HG03457 (cell line): ENCODE measurements at regions not wholly inside any gene's neighbourhood (a gene's known extent, or its start where the extent isn't known, plus 50 kb on each side); places are given as distances from the start of the nearest gene placed in this dataset.

ENCODE experiments used
- ATAC-seq: cut with Tn5 transposase; IDR thresholded peaks from one replicate; pipeline ENCODE4 v1.9.1; 2021; ENCODE audit warnings: moderate number of reproducible peaks; ENCODE audit not compliant: unreplicated experiment

GRCh38 chr13:105432438-105432837 lies 1103.0 kb downstream of the EFNB2 start:
- no peak for ATAC-seq

- ATAC-seq = no peak
These were observed 1106.7 kb downstream of the EFNB2 start for GRCh38 chr13:105428811-105429210.

GRCh38 chr13:105426441-105426840 lies 1109.0 kb downstream of the EFNB2 start:
- no peak for ATAC-seq

GRCh38 chr13:105414639-105415038 lies 1120.8 kb downstream of the EFNB2 start:
- ATAC-seq = no peak

- ATAC-seq = no peak
These were observed 1123.3 kb downstream of the EFNB2 start for GRCh38 chr13:105412171-105412570.

GRCh38 chr13:105410602-105411001 lies 1124.9 kb downstream of the EFNB2 start:
- no peak for ATAC-seq

- no peak for ATAC-seq
These were observed 1128.9 kb downstream of the EFNB2 start for GRCh38 chr13:105406551-105406950.

GRCh38 chr13:105403086-105403485 lies 1132.4 kb downstream of the EFNB2 start:
- no peak for ATAC-seq

GRCh38 chr13:105395041-105395440 lies 1140.4 kb downstream of the EFNB2 start:
- ATAC-seq = no peak

GRCh38 chr13:105389373-105389772 lies 1146.1 kb downstream of the EFNB2 start:
- ATAC-seq = no peak

- ATAC-seq = no peak
These were observed 1158.0 kb downstream of the EFNB2 start for GRCh38 chr13:105377452-105377851.

GRCh38 chr13:105370011-105370650 lies 1165.3 kb downstream of the EFNB2 start:
- no peak for ATAC-seq

- ATAC-seq = no peak
These were observed 1166.7 kb downstream of the EFNB2 start for GRCh38 chr13:105368781-105369180.

- ATAC-seq = no peak
These were observed 1169.6 kb downstream of the EFNB2 start for GRCh38 chr13:105365831-105366230.

- ATAC-seq = no peak
These were observed 1170.4 kb downstream of the EFNB2 start for GRCh38 chr13:105365021-105365550.

GRCh38 chr13:105364191-105364590 lies 1171.3 kb downstream of the EFNB2 start:
- no peak for ATAC-seq

GRCh38 chr13:105363261-105364190 lies 1171.9 kb downstream of the EFNB2 start:
- no peak for ATAC-seq

- no peak for ATAC-seq
These were observed 1181.8 kb downstream of the EFNB2 start for GRCh38 chr13:105353654-105354053.

- ATAC-seq = no peak
These were observed 1186.3 kb downstream of the EFNB2 start for GRCh38 chr13:105349082-105349723.

- ATAC-seq = no peak
These were observed 1189.2 kb downstream of the EFNB2 start for GRCh38 chr13:105346141-105346775.

- no peak for ATAC-seq
These were observed 1189.7 kb downstream of the EFNB2 start for GRCh38 chr13:105345730-105346129.
